ENCODE measurements at regions not wholly inside any gene's neighbourhood (a gene's known extent, or its start where the extent isn't known, plus 50 kb on each side); places are given as distances from the start of the nearest gene placed in this dataset.

GRCh38 chr13:69077267-69077666 is 1030.4 kb upstream of the ATXN8OS start:
- TF ChIP-seq POU5F1 (IDR thresholded peaks at IDR 0.05; ENCODE audit: low read depth, low read length) = no peak
- no peak for TF ChIP-seq CBX8 (IDR thresholded peaks at IDR 0.05; ENCODE audit: borderline replicate concordance, low read depth, low read length)
- TF ChIP-seq CTCF (IDR thresholded peaks at IDR 0.05; ENCODE audit: control extremely low read depth in 1 of 3, insufficient read depth in 1 of 3, low read depth in 1 of 3, low read length in 3 of 3) = no peak
- TF ChIP-seq SIX5 (IDR thresholded peaks at IDR 0.05; ENCODE audit: low read depth, low read length) = no peak
- no peak for TF ChIP-seq EZH2 (IDR thresholded peaks at IDR 0.05; ENCODE audit: low read depth, low read length, severe bottlenecking)
- no peak for TF ChIP-seq SIN3A (conservative IDR thresholded peaks at IDR 0.05 in 1 of 2, IDR thresholded peaks at IDR 0.05 in 1 of 2; ENCODE audit: low read depth in 1 of 2, low read length in 2 of 2)
- no peak for TF ChIP-seq FOSL1 (IDR thresholded peaks at IDR 0.05; ENCODE audit: insufficient read depth, low read depth, low read length)
- no peak for TF ChIP-seq POLR2A (IDR thresholded peaks at IDR 0.05; ENCODE audit: control extremely low read depth in 1 of 2, low read depth in 2 of 2, low read length in 2 of 2)
- no peak for TF ChIP-seq SRF (IDR thresholded peaks at IDR 0.05; ENCODE audit: low read depth, low read length)
- no peak for TF ChIP-seq RAD21 (IDR thresholded peaks at IDR 0.05 in 1 of 2, conservative IDR thresholded peaks at IDR 0.05 in 1 of 2; ENCODE audit: low read depth in 2 of 2, low read length in 2 of 2)

Measured in H1 (cell line).